GM23338 (cell line): ENCODE measurements at regions not wholly inside any gene's neighbourhood (a gene's known extent, or its start where the extent isn't known, plus 50 kb on each side); places are given as distances from the start of the nearest gene placed in this dataset.

Experiments
- ATAC-seq: fragments of 200-7000 bp; cut with Tn5 transposase; 3 replicates; pipeline ENCODE4 v1.9.1; 2020
- DNase-seq: peaks from one replicate; pipeline ENCODE4 v3.0.0-alpha.2; 2015; ENCODE audit warnings: low spot score
- H2AFZ ChIP-seq: fragments of 200-600 bp; sonication (generic); 2 replicates; pipeline ENCODE4 v1.8.0; 2016; ENCODE audit warnings: antibody characterized with exemption, mild to moderate bottlenecking, moderate library complexity
- H3F3A ChIP-seq: fragments of 200-600 bp; sonication (generic); replicated peaks from 2 replicates; pipeline ENCODE4 v1.8.0; 2017; ENCODE audit warnings: antibody characterized with exemption, mixed run types, low read depth
- H3K27ac ChIP-seq: fragments of 200-600 bp; sonication (generic); 2 replicates; pipeline ENCODE4 v1.6.1; 2016; ENCODE audit warnings: low read depth
- H3K27me3 ChIP-seq: fragments of 200-600 bp; sonication (generic); 2 replicates; pipeline ENCODE4 v1.8.0; 2016; ENCODE audit warnings: mild to moderate bottlenecking, mixed run types, moderate library complexity; ENCODE audit not compliant: insufficient read depth
- H3K36me3 ChIP-seq: fragments of 200-600 bp; sonication (generic); 2 replicates; pipeline ENCODE4 v1.8.0; 2016; ENCODE audit warnings: mild to moderate bottlenecking; ENCODE audit not compliant: insufficient read depth
- H3K4me1 ChIP-seq: fragments of 200-600 bp; sonication (generic); 2 replicates; pipeline ENCODE4 v1.8.0; 2016; ENCODE audit warnings: mild to moderate bottlenecking, moderate library complexity; ENCODE audit not compliant: insufficient read depth
- H3K4me2 ChIP-seq: fragments of 200-600 bp; sonication (generic); 2 replicates; pipeline ENCODE4 v1.7.1; 2017; ENCODE audit warnings: mixed run types
- H3K4me3 ChIP-seq: fragments of 200-600 bp; sonication (generic); 2 replicates; pipeline ENCODE4 v1.6.1; 2016; ENCODE audit warnings: mixed run types
- H3K79me2 ChIP-seq: fragments of 200-600 bp; sonication (generic); replicated peaks from 2 replicates; pipeline ENCODE4 v1.8.0; 2017; ENCODE audit warnings: mild to moderate bottlenecking; ENCODE audit not compliant: insufficient read depth
- H3K9me2 ChIP-seq: fragments of 200-600 bp; sonication (generic); 2 replicates; pipeline ENCODE4 v1.8.0; 2017; ENCODE audit not compliant: insufficient read depth
- H4K20me1 ChIP-seq: fragments of 200-600 bp; sonication (generic); replicated peaks from 2 replicates; pipeline ENCODE4 v1.8.0; 2017; ENCODE audit warnings: mild to moderate bottlenecking; ENCODE audit not compliant: insufficient read depth
- H3K27ac Mint-ChIP-seq: 2 replicates; pipeline ENCODE4 v1.8.0; 2020; ENCODE audit warnings: inconsistent platforms, mild to moderate bottlenecking, moderate library complexity, mixed read lengths
- H3K27me3 Mint-ChIP-seq: 3 replicates; pipeline ENCODE4 v1.8.0; 2022; ENCODE audit warnings: low read depth, mild to moderate bottlenecking, moderate library complexity, mixed read lengths, inconsistent platforms; ENCODE audit not compliant: insufficient read depth, poor library complexity
- H3K36me3 Mint-ChIP-seq: 3 replicates; pipeline ENCODE4 v1.8.0; 2021; ENCODE audit warnings: low read depth, mild to moderate bottlenecking, inconsistent platforms, moderate library complexity, mixed read lengths
- H3K4me1 Mint-ChIP-seq: 3 replicates; pipeline ENCODE4 v1.8.0; 2020; ENCODE audit warnings: mild to moderate bottlenecking, inconsistent platforms, mixed read lengths
- H3K4me3 Mint-ChIP-seq: 3 replicates; pipeline ENCODE4 v1.8.0; 2021; ENCODE audit warnings: moderate library complexity, mild to moderate bottlenecking, inconsistent platforms, mixed read lengths
- H3K9me3 Mint-ChIP-seq: 3 replicates; pipeline ENCODE4 v1.8.0; 2020; ENCODE audit warnings: moderate library complexity, mild to moderate bottlenecking, inconsistent platforms, mixed read lengths
- CTCF ChIP-seq, 2 experiments: fragments of 200-600 bp in 1 of 2; sonication (generic) in 1 of 2; conservative IDR thresholded peaks; 2 replicates each; pipeline versions ENCODE4 v1.5.1 to v1.6.1; 2016 to 2017; ENCODE audit warnings: antibody characterized with exemption in 2 of 2, low read depth in 2 of 2, mild to moderate bottlenecking in 2 of 2, moderate library complexity in 1 of 2
- EZH2phosphoT487 ChIP-seq: fragments of 200-600 bp; sonication (generic); IDR thresholded peaks from one replicate; pipeline ENCODE4 v1.8.1; 2018; ENCODE audit warnings: antibody characterized with exemption; ENCODE audit not compliant: unreplicated experiment
- STAT1 ChIP-seq: IDR thresholded peaks from one replicate; pipeline ENCODE4 v1.6.1; 2016; ENCODE audit warnings: antibody characterized with exemption; ENCODE audit not compliant: unreplicated experiment
- ZNF331 ChIP-seq: fragments of 250-450 bp; sonication (Bioruptor Pico); IDR thresholded peaks from 2 replicates; pipeline ENCODE4 v1.5.0; 2020; ENCODE audit warnings: low read depth, mild to moderate bottlenecking, moderate library complexity
- ZNF462 ChIP-seq: fragments of 250-450 bp; sonication (Bioruptor Pico); IDR thresholded peaks from 2 replicates; pipeline ENCODE4 v1.5.0; 2020; ENCODE audit warnings: mild to moderate bottlenecking, moderate library complexity

GRCh38 chr5:107313098-107313497, 357.6 kb downstream of the EFNA5 start (continued):
- TF ChIP-seq ZNF462 (CRISPR knock-in tag) (no peak), CTCF (conservative IDR thresholded peaks at IDR 0.05; ENCODE audit: low read depth in 2 of 2) (no peak)

- Mint-ChIP-seq H3K36me3 (no peaks in the 10 kb centered on the region), H3K27me3 (no peaks in the 10 kb centered on the region)
- H3K36me3 ChIP-seq = no peaks in the 10 kb centered on the region
- no peak for TF ChIP-seq CTCF (conservative IDR thresholded peaks at IDR 0.05; ENCODE audit: low read depth in 2 of 2)
- TF ChIP-seq ZNF462 (CRISPR knock-in tag) = no peak
- TF ChIP-seq EZH2phosphoT487 = no peak
- no peak for TF ChIP-seq ZNF331 (CRISPR knock-in tag)
- TF ChIP-seq STAT1 = no peak
Measured at GRCh38 chr5:107310181-107310580, 360.6 kb downstream of the EFNA5 start.

More at GRCh38 chr5:107310181-107310580, 360.6 kb downstream of the EFNA5 start:
- no peaks in the 10 kb centered on the region for H3K27me3 ChIP-seq
- no peaks in the 10 kb centered on the region for H3K4me1 ChIP-seq
- H3K79me2 ChIP-seq = no peaks in the 10 kb centered on the region
- H3F3A ChIP-seq = no peaks in the 10 kb centered on the region
- Mint-ChIP-seq H3K4me1 (peaks cover 4% of the 10 kb centered on the region; the same call in 2 of the 3 replicates), H3K27ac (no peak overlapping the region), H3K4me3 (no peak overlapping the region), H3K9me3 (no peaks in the 10 kb centered on the region)
- no peak for ATAC-seq
- H4K20me1 ChIP-seq = no peaks in the 10 kb centered on the region
- no peak overlapping the region for H3K4me2 ChIP-seq
- H3K4me3 ChIP-seq = no peak overlapping the region
- no peak for DNase-seq
- no peak overlapping the region for H3K27ac ChIP-seq
- no peak overlapping the region for H2AFZ ChIP-seq
- H3K9me2 ChIP-seq = 0 out of 2 replicates have a peak, but pooled peaks cover 8% of the 10 kb centered on the region
